Ascending aorta (tissue), 2 donors: ENCODE measurements at regions not wholly inside any gene's neighbourhood (a gene's known extent, or its start where the extent isn't known, plus 50 kb on each side); places are given as distances from the start of the nearest gene placed in this dataset.

Source experiments
- DNase-seq, 2 donors: peaks; one replicate each; pipeline ENCODE4 v3.0.0-alpha.2; 2019; ENCODE audit warnings: low spot score in 2 of 2
- H3K27ac ChIP-seq, 2 donors: fragments of 200-600 bp; sonication (generic); one replicate each; pipeline ENCODE4 v1.5.1; 2016 to 2017; ENCODE audit warnings: mild to moderate bottlenecking in 1 of 2
- H3K27me3 ChIP-seq: fragments of 200-600 bp; sonication (generic); one replicate; pipeline ENCODE4 v1.5.1; 2017
- H3K36me3 ChIP-seq, 2 donors: fragments of 200-600 bp; sonication (generic); one replicate each; pipeline ENCODE4 v1.5.1; 2016
- H3K4me1 ChIP-seq, 2 donors: fragments of 200-600 bp; sonication (generic); one replicate each; pipeline ENCODE4 v1.5.1; 2016 to 2017; ENCODE audit warnings: mild to moderate bottlenecking in 1 of 2
- H3K4me3 ChIP-seq, 2 donors: fragments of 200-600 bp; sonication (generic); one replicate each; pipeline ENCODE4 v1.5.1; 2016 to 2017; ENCODE audit warnings: mild to moderate bottlenecking in 1 of 2
- H3K9me3 ChIP-seq, 2 donors: fragments of 200-600 bp; sonication (generic); one replicate each; pipeline ENCODE4 v1.5.1; 2016
- CTCF ChIP-seq, 3 experiments: fragments of 200-600 bp in 2 of 3; fragments of 450-650 bp in 1 of 3; sonication (generic) in 2 of 3; IDR thresholded peaks; one replicate each; pipeline ENCODE4 v1.5.1; 2016 to 2019; ENCODE audit warnings: antibody characterized with exemption in 3 of 3, mild to moderate bottlenecking in 1 of 3, moderate library complexity in 1 of 3
- intact Hi-C: fragments of 100-400 bp; cut with DNase I; formaldehyde crosslinking; loops from one replicate; pipeline ENCODE4 v1.15.1; 2023

DNA sequence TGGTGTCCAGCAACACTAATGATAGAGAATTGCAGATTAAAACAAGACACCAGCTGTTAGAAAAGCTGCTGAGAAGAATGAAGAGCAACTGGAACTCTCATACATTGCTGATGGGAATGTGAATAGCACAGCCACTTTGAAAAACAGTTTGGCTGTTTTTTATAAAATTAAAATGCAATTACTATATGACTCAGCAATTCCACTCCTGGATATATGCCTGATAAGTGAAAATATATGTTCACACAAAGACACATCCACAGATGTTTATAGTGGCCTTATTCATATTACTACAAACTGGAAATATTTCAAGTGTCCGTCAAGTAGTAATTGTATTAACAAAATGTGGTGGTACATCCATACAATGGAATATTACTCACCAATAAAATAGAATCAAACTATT, 99.7 kb upstream of the HAO2 start:
- DNase-seq = no peak
- H3K27me3 ChIP-seq = no peaks in the 10 kb centered on the region
- TF ChIP-seq CTCF (IDR thresholded peaks at IDR 0.05) = no peak
- no peak overlapping the region for H3K27ac ChIP-seq
- no peaks in the 10 kb centered on the region for H3K4me1 ChIP-seq
- intact Hi-C loops = no loop called here
- no peaks in the 10 kb centered on the region for H3K36me3 ChIP-seq
- no peaks in the 10 kb centered on the region for H3K9me3 ChIP-seq
- no peak overlapping the region for H3K4me3 ChIP-seq

GRCh38 chr1:119275145-119276134, 93.1 kb upstream of the HAO2 start:
- Histone ChIP-seq H3K27ac (no peak overlapping the region), H3K27me3 (no peaks in the 10 kb centered on the region), H3K36me3 (no peaks in the 10 kb centered on the region), H3K9me3 (no peaks in the 10 kb centered on the region), H3K4me3 (no peak overlapping the region), H3K4me1 (no peaks in the 10 kb centered on the region)
- TF ChIP-seq CTCF (IDR thresholded peaks at IDR 0.05) = peak in 2 of 3 experiments; percentile 26 to 50
- intact Hi-C loops = no loop called here
- DNase-seq = no peak

- H3K27ac ChIP-seq = no peak overlapping the region
- no peak overlapping the region for H3K4me3 ChIP-seq
- H3K36me3 ChIP-seq = no peaks in the 10 kb centered on the region
- no peaks in the 10 kb centered on the region for H3K9me3 ChIP-seq
- no peaks in the 10 kb centered on the region for H3K4me1 ChIP-seq
- TF ChIP-seq CTCF (IDR thresholded peaks at IDR 0.05) = no peak
- DNase-seq = no peak
- no peaks in the 10 kb centered on the region for H3K27me3 ChIP-seq
- intact Hi-C loops = no loop called here
Observed at GRCh38 chr1:119276558-119276957, 92.0 kb upstream of the HAO2 start.

- H3K27me3 ChIP-seq = no peaks in the 10 kb centered on the region
- no peak overlapping the region for H3K27ac ChIP-seq
- no peak overlapping the region for H3K4me3 ChIP-seq
- intact Hi-C loops = no loop called here
- no peak for TF ChIP-seq CTCF (IDR thresholded peaks at IDR 0.05)
- no peaks in the 10 kb centered on the region for H3K4me1 ChIP-seq
- no peak for DNase-seq
- no peaks in the 10 kb centered on the region for H3K36me3 ChIP-seq
- no peaks in the 10 kb centered on the region for H3K9me3 ChIP-seq
Observed at GRCh38 chr1:119279456-119280381, 88.9 kb upstream of the HAO2 start.

- no peaks in the 10 kb centered on the region for H3K27me3 ChIP-seq
- H3K36me3 ChIP-seq = no peaks in the 10 kb centered on the region
- H3K27ac ChIP-seq = no peak overlapping the region
- intact Hi-C loops = no loop called here
- H3K4me1 ChIP-seq = no peaks in the 10 kb centered on the region
- no peak overlapping the region for H3K4me3 ChIP-seq
- TF ChIP-seq CTCF (IDR thresholded peaks at IDR 0.05) = no peak
- H3K9me3 ChIP-seq = no peaks in the 10 kb centered on the region
- no peak for DNase-seq
Observed at GRCh38 chr1:119285482-119285881, 83.1 kb upstream of the HAO2 start.
